Endothelial cell of umbilical vein (primary cell): ENCODE measurements at regions not wholly inside any gene's neighbourhood (a gene's known extent, or its start where the extent isn't known, plus 50 kb on each side); places are given as distances from the start of the nearest gene placed in this dataset.

Experiments
- BruUV-seq: library from RNA; stranded (reverse); fragments of 400-500 nt; replicated peaks from 2 replicates; lab custom pipeline; 2021; lab: Mats Ljungman, UMichigan
- CTCF ChIA-PET: fragments of 300-600, 350-600 bp; sonication (Branson Sonifier 250); formaldehyde crosslinking; loops from one replicate; lab custom pipeline; 2021; ENCODE audit warnings: antibody characterized with exemption, inconsistent platforms; lab: Charles Lee
- POLR2A ChIA-PET: fragments of 300-600, 350-600 bp; sonication (Branson Sonifier 250); formaldehyde crosslinking; loops from one replicate; lab custom pipeline; 2021; ENCODE audit warnings: antibody characterized with exemption, inconsistent platforms; lab: Charles Lee
- DNase-seq: peaks from one replicate; pipeline ENCODE4 v3.0.0-alpha.2; 2011; ENCODE audit warnings: low read depth, low spot score
- FAIRE-seq: peaks from 2 replicates; lab custom pipeline; 2011; peaks lifted over from hg19 to GRCh38; lab: Jason Lieb, UNC
- H2AFZ ChIP-seq: 2 replicates; pipeline ENCODE4 v1.6.0; 2012; ENCODE audit warnings: low read depth, low read length, control low read depth, inconsistent platforms
- H3K27ac ChIP-seq: 2 replicates; pipeline ENCODE4 v1.5.1; 2011; ENCODE audit warnings: low read depth, mild to moderate bottlenecking, control low read depth, low read length, moderate library complexity; ENCODE audit not compliant: insufficient read depth
- H3K27me3 ChIP-seq, 2 experiments: 2 replicates each; pipeline versions ENCODE4 v1.6.0 to v1.6.1; 2011; ENCODE audit warnings: low read length in 2 of 2, mixed read lengths in 1 of 2; ENCODE audit not compliant: control insufficient read depth in 2 of 2, insufficient read depth in 2 of 2
- H3K36me3 ChIP-seq, 2 experiments: 2 replicates in 1 of 2; 3 replicates in 1 of 2; pipeline ENCODE4 v1.5.1; 2011; ENCODE audit warnings: low read length in 2 of 2, mild to moderate bottlenecking in 1 of 2, moderate library complexity in 1 of 2; ENCODE audit not compliant: control insufficient read depth in 2 of 2, insufficient read depth in 2 of 2; ENCODE audit errors: extremely low read depth in 1 of 2
- H3K4me1 ChIP-seq: 3 replicates; pipeline ENCODE4 v1.5.1; 2011; ENCODE audit warnings: mild to moderate bottlenecking, low read length; ENCODE audit not compliant: control insufficient read depth, insufficient read depth; ENCODE audit errors: extremely low read depth
- H3K4me2 ChIP-seq: 2 replicates; pipeline ENCODE4 v1.6.1; 2011; ENCODE audit warnings: low read length, control low read depth, mixed read lengths; ENCODE audit not compliant: insufficient read depth
- H3K4me3 ChIP-seq, 3 experiments: fragments of 200-600 bp in 1 of 3; sonication (generic), shearing (Covaris generic) in 1 of 3; replicated peaks in 1 of 3; 2 replicates each; pipeline ENCODE4 v1.5.1; 2011 to 2016; ENCODE audit warnings: control low read depth in 3 of 3, low read length in 3 of 3, mild to moderate bottlenecking in 2 of 3, inconsistent platforms in 1 of 3, low read depth in 1 of 3, moderate library complexity in 1 of 3; ENCODE audit not compliant: insufficient read depth in 1 of 3
- H3K79me2 ChIP-seq: 2 replicates; pipeline ENCODE4 v1.6.0; 2012; ENCODE audit warnings: low read length, inconsistent platforms; ENCODE audit not compliant: control insufficient read depth, insufficient read depth
- H3K9ac ChIP-seq: replicated peaks from 2 replicates; pipeline ENCODE3; 2011; ENCODE audit warnings: low read length, control low read depth; ENCODE audit not compliant: insufficient read depth; ENCODE audit errors: extremely low read depth
- H3K9me1 ChIP-seq: replicated peaks from 3 replicates; pipeline ENCODE4 v1.6.0; 2011; ENCODE audit warnings: mild to moderate bottlenecking, low read length; ENCODE audit not compliant: control insufficient read depth, insufficient read depth; ENCODE audit errors: extremely low read depth
- H3K9me3 ChIP-seq: replicated peaks from 2 replicates; pipeline ENCODE4 v1.5.1; 2012; ENCODE audit warnings: low read length, inconsistent platforms; ENCODE audit not compliant: control insufficient read depth, insufficient read depth
- H4K20me1 ChIP-seq: replicated peaks from 2 replicates; pipeline ENCODE3; 2011; ENCODE audit warnings: mild to moderate bottlenecking, low read length; ENCODE audit not compliant: control insufficient read depth, insufficient read depth; ENCODE audit errors: extremely low read depth
- CTCF ChIP-seq, 2 donors: IDR thresholded peaks; 1 replicate in 1 of 2; 2 replicates in 1 of 2; pipeline ENCODE4 v1.5.1; 2011; ENCODE audit warnings: low read length in 2 of 2, mild to moderate bottlenecking in 2 of 2, moderate library complexity in 2 of 2, control low read depth in 1 of 2, inconsistent platforms in 1 of 2, low read depth in 1 of 2; ENCODE audit not compliant: insufficient read depth in 1 of 2; ENCODE audit errors: extremely low read depth in 1 of 2
- EZH2 ChIP-seq: IDR thresholded peaks from 2 replicates; pipeline ENCODE4 v1.6.1; 2012; ENCODE audit warnings: borderline replicate concordance, low read depth, mild to moderate bottlenecking, moderate library complexity, low read length, inconsistent platforms; ENCODE audit not compliant: severe bottlenecking
- FOS ChIP-seq: IDR thresholded peaks from 2 replicates; pipeline ENCODE4 v1.6.1; 2011; ENCODE audit warnings: mild to moderate bottlenecking, low read length, moderate library complexity, borderline replicate concordance; ENCODE audit not compliant: insufficient read depth
- GATA2 ChIP-seq: IDR thresholded peaks from 2 replicates; pipeline ENCODE4 v1.7.0; 2011; ENCODE audit warnings: low read depth, mild to moderate bottlenecking, moderate library complexity, mixed read lengths, low read length; ENCODE audit not compliant: insufficient read length, insufficient read depth
- JUN ChIP-seq: IDR thresholded peaks from 2 replicates; pipeline ENCODE4 v1.6.1; 2011; ENCODE audit warnings: borderline replicate concordance, low read depth; ENCODE audit not compliant: insufficient read length, insufficient read depth
- MAX ChIP-seq: IDR thresholded peaks from 2 replicates; pipeline ENCODE4 v1.6.1; 2011; ENCODE audit not compliant: insufficient read depth, insufficient read length
- MYC ChIP-seq: IDR thresholded peaks from one replicate; pipeline ENCODE4 v1.6.1; 2011; ENCODE audit warnings: mild to moderate bottlenecking, low read depth, low read length
- POLR2A ChIP-seq: IDR thresholded peaks from 2 replicates; pipeline ENCODE4 v1.6.1; 2012; ENCODE audit warnings: low read depth, mild to moderate bottlenecking, control low read depth, low read length
- POLR2AphosphoS5 ChIP-seq: IDR thresholded peaks from 2 replicates; pipeline ENCODE4 v1.6.1; 2012; ENCODE audit warnings: low read depth, mild to moderate bottlenecking, control low read depth, low read length, moderate library complexity; ENCODE audit not compliant: insufficient read depth
- dilution Hi-C: fragments of 300-500 bp; cut with MboI; formaldehyde crosslinking; loops from one replicate; pipeline ENCODE4 v1.15.0; 2019; ENCODE audit warnings: low sequenced_read_pairs; ENCODE audit not compliant: extremely low pct_ligation_motif_present
- intact Hi-C: fragments of 100-400 bp; cut with micrococcal nuclease; formaldehyde crosslinking; loops from one replicate; pipeline ENCODE4 v1.10.0; 2022

GRCh38 chr16:48947371-48947713 is 334.3 kb downstream of the CBLN1 start:
- H2AFZ ChIP-seq, result no peak overlapping the region
- peaks cover 4% of the 10 kb centered on the region for H3K9me3 ChIP-seq
- no peaks in the 10 kb centered on the region for H4K20me1 ChIP-seq
- no peak overlapping the region for H3K27ac ChIP-seq
- H3K4me2 ChIP-seq, result no peak overlapping the region
- intact Hi-C loops (no loop called here), dilution Hi-C loops (no loop called here)
- no peaks in the 10 kb centered on the region for H3K27me3 ChIP-seq
- no TSS peak for BruUV-seq
- DNase-seq (no peak), FAIRE-seq (no peak)
- H3K4me1 ChIP-seq, result no peaks in the 10 kb centered on the region
- ChIA-PET CTCF (no interaction called here), POLR2A (no interaction called here)
- no peaks in the 10 kb centered on the region for H3K36me3 ChIP-seq
- H3K9ac ChIP-seq, result no peak overlapping the region
- H3K79me2 ChIP-seq, result no peaks in the 10 kb centered on the region
- no peak overlapping the region for H3K4me3 ChIP-seq
- H3K9me1 ChIP-seq, result no peaks in the 10 kb centered on the region
- TF ChIP-seq POLR2A (no peak), JUN (no peak), POLR2AphosphoS5 (no peak), CTCF (IDR thresholded peaks at IDR 0.05; ENCODE audit: extremely low read depth in 1 of 2, insufficient read depth in 1 of 2, low read depth in 1 of 2, low read length in 2 of 2) (no peak), MAX (no peak), EZH2 (no peak), GATA2 (no peak), FOS (no peak), MYC (no peak)
